IMR-90 (cell line): ENCODE measurements at regions not wholly inside any gene's neighbourhood (a gene's known extent, or its start where the extent isn't known, plus 50 kb on each side); places are given as distances from the start of the nearest gene placed in this dataset.

Source experiments
- ATAC-seq: fragments of 200-7000 bp; cut with Tn5 transposase; 2 replicates; pipeline ENCODE4 v1.9.1; 2020; ENCODE audit warnings: low read depth, mild to moderate bottlenecking, moderate library complexity
- BruUV-seq: library from RNA; stranded (reverse); fragments of 400-500 nt; replicated peaks from 2 replicates; lab custom pipeline; 2021; lab: Mats Ljungman, UMichigan
- CTCF ChIA-PET: fragments of 300-600 bp; formaldehyde crosslinking; extraction: SDS; loops from one replicate; lab custom pipeline; 2021; ENCODE audit warnings: antibody characterized with exemption; lab: Yijun Ruan, JAX
- POLR2A ChIA-PET: fragments of 300-600 bp; sonication (Branson Sonifier 250); formaldehyde crosslinking; loops from one replicate; lab custom pipeline; 2022; ENCODE audit warnings: antibody characterized with exemption; ENCODE audit not compliant: unreplicated experiment; lab: Charles Lee
- DNase-seq: peaks from one replicate; pipeline ENCODE4 v3.0.0; 2013
- H2AFZ ChIP-seq: replicated peaks from 2 replicates; pipeline ENCODE3; 2013; ENCODE audit warnings: low read length, mild to moderate bottlenecking; ENCODE audit not compliant: poor library complexity
- H2AK5ac ChIP-seq: 2 replicates; pipeline ENCODE4 v1.6.1; 2013; ENCODE audit warnings: low read depth, low read length, inconsistent platforms
- H2AK9ac ChIP-seq: replicated peaks from 2 replicates; pipeline ENCODE3; 2013; ENCODE audit warnings: mild to moderate bottlenecking, low read depth, low read length, moderate library complexity; ENCODE audit not compliant: poor library complexity
- H2BK120ac ChIP-seq: 2 replicates; pipeline ENCODE4 v1.6.1; 2013; ENCODE audit warnings: low read depth, low read length, inconsistent platforms
- H2BK15ac ChIP-seq: 3 replicates; pipeline ENCODE4 v1.6.1; 2013; ENCODE audit warnings: low read depth, low read length, inconsistent platforms
- H2BK20ac ChIP-seq: 2 replicates; pipeline ENCODE4 v1.6.1; 2013; ENCODE audit warnings: low read depth, mild to moderate bottlenecking, inconsistent platforms, low read length, moderate library complexity
- H2BK5ac ChIP-seq: 2 replicates; pipeline ENCODE4 v1.6.1; 2013; ENCODE audit warnings: mild to moderate bottlenecking, low read depth, low read length, inconsistent platforms; ENCODE audit not compliant: poor library complexity, severe bottlenecking
- H3K14ac ChIP-seq: replicated peaks from 2 replicates; pipeline ENCODE4 v1.6.1; 2013; ENCODE audit warnings: low read depth, low read length, inconsistent platforms
- H3K18ac ChIP-seq: 2 replicates; pipeline ENCODE4 v1.6.1; 2013; ENCODE audit warnings: low read depth, low read length, control low read depth
- H3K23ac ChIP-seq: 2 replicates; pipeline ENCODE4 v1.6.1; 2013; ENCODE audit warnings: low read depth, low read length, inconsistent platforms
- H3K27ac ChIP-seq: 2 replicates; pipeline ENCODE4 v1.5.1; 2013; ENCODE audit warnings: mild to moderate bottlenecking, control low read depth, low read length; ENCODE audit not compliant: insufficient read depth
- H3K27me3 ChIP-seq: 2 replicates; pipeline ENCODE4 v1.6.1; 2013; ENCODE audit warnings: low read length; ENCODE audit not compliant: control insufficient read depth, insufficient read depth
- H3K36me3 ChIP-seq: 2 replicates; pipeline ENCODE4 v1.6.1; 2013; ENCODE audit warnings: low read length, mixed read lengths; ENCODE audit not compliant: control insufficient read depth, insufficient read depth
- H3K4ac ChIP-seq: 2 replicates; pipeline ENCODE4 v1.6.1; 2013; ENCODE audit warnings: low read depth, low read length, inconsistent platforms
- H3K4me1 ChIP-seq: 2 replicates; pipeline ENCODE4 v1.6.1; 2013; ENCODE audit warnings: low read length, mixed read lengths; ENCODE audit not compliant: control insufficient read depth, insufficient read depth
- H3K4me2 ChIP-seq: 2 replicates; pipeline ENCODE4 v1.6.1; 2013; ENCODE audit warnings: low read depth, mild to moderate bottlenecking, control low read depth, low read length, moderate library complexity
- H3K4me3 ChIP-seq: 2 replicates; pipeline ENCODE4 v1.5.1; 2013; ENCODE audit warnings: low read depth, mild to moderate bottlenecking, control low read depth, low read length, moderate library complexity; ENCODE audit not compliant: insufficient read depth
- H3K56ac ChIP-seq: 2 replicates; pipeline ENCODE4 v1.6.1; 2013; ENCODE audit warnings: low read length, inconsistent platforms; ENCODE audit not compliant: insufficient read depth; ENCODE audit errors: extremely low read depth
- H3K79me1 ChIP-seq, 2 experiments: 2 replicates each; pipeline ENCODE4 v1.6.1; 2013; ENCODE audit warnings: low read length in 2 of 2, inconsistent platforms in 1 of 2, low read depth in 1 of 2
- H3K9ac ChIP-seq: 2 replicates; pipeline ENCODE4 v1.6.1; 2013; ENCODE audit warnings: low read depth, low read length, control low read depth
- H3K9me1 ChIP-seq: 2 replicates; pipeline ENCODE4 v1.6.1; 2013; ENCODE audit warnings: low read length, inconsistent platforms; ENCODE audit not compliant: insufficient read depth
- H3K9me3 ChIP-seq: 2 replicates; pipeline ENCODE4 v1.6.1; 2013; ENCODE audit warnings: low read length; ENCODE audit not compliant: control insufficient read depth, insufficient read depth
- H4K20me1 ChIP-seq: 2 replicates; pipeline ENCODE4 v1.6.1; 2013; ENCODE audit warnings: low read length, inconsistent platforms; ENCODE audit not compliant: insufficient read depth
- H4K5ac ChIP-seq: 2 replicates; pipeline ENCODE4 v1.6.1; 2013; ENCODE audit warnings: mild to moderate bottlenecking, low read depth, low read length, control low read depth
- H4K8ac ChIP-seq, 2 experiments: 2 replicates each; pipeline ENCODE4 v1.6.1; 2013; ENCODE audit warnings: low read depth in 2 of 2, low read length in 2 of 2, control low read depth in 1 of 2, inconsistent platforms in 1 of 2
- H4K91ac ChIP-seq: 2 replicates; pipeline ENCODE4 v1.6.1; 2013; ENCODE audit warnings: low read depth, low read length, inconsistent platforms; ENCODE audit not compliant: insufficient read depth
- CEBPB ChIP-seq: IDR thresholded peaks from 2 replicates; pipeline ENCODE4 v1.6.1; 2012; ENCODE audit warnings: low read depth, low read length, improper control_type of control experiment
- WGBS, 2 experiments: methylation state at CpG; one replicate each; pipeline versions ENCODE4 v1.1.5 to v1.1.7; 2013; ENCODE audit warnings: missing lambda C conversion rate in 2 of 2; ENCODE audit not compliant: insufficient read length in 1 of 2; ENCODE audit errors: extremely low coverage in 2 of 2; 5-methylcytosine and 5-hydroxymethylcytosine counted together
- dilution Hi-C: fragments of 300-500 bp; cut with HindIII; formaldehyde crosslinking; loops from one replicate; pipeline ENCODE4 v1.14.3; 2018; ENCODE audit warnings: low sequenced_read_pairs; ENCODE audit not compliant: unreplicated experiment
- in situ Hi-C: fragments of 300-500 bp; cut with MboI; formaldehyde crosslinking; loops from 3 replicates; pipeline ENCODE4 v1.14.3; 2019; ENCODE audit warnings: low sequenced_read_pairs, inconsistent platforms, mixed read lengths
- intact Hi-C: fragments of 100-400 bp; cut with micrococcal nuclease; formaldehyde crosslinking; loops from 2 replicates; pipeline ENCODE4 v1.10.0; 2022

GRCh38 chr4:24251589-24251988 is 332.8 kb downstream of the DHX15 start:
- H3K36me3 ChIP-seq = no peaks in the 10 kb centered on the region
- no peak overlapping the region for H3K27ac ChIP-seq
- H4K8ac ChIP-seq = no peak overlapping the region
- no peak overlapping the region for H4K91ac ChIP-seq
- H3K14ac ChIP-seq = no peak overlapping the region
- ChIA-PET CTCF (no interaction called here), POLR2A (no interaction called here)
- no peak overlapping the region for H2AK5ac ChIP-seq
- no peaks in the 10 kb centered on the region for H3K9me1 ChIP-seq
- no peak overlapping the region for H3K23ac ChIP-seq
- H2BK120ac ChIP-seq = no peak overlapping the region
- intact Hi-C loops (no loop called here), dilution Hi-C loops (no loop called here), in situ Hi-C loops (no loop called here)
- H3K18ac ChIP-seq = no peak overlapping the region
- H3K4me2 ChIP-seq = no peak overlapping the region
- ATAC-seq = peak; percentile 49; the same call in 1 of the 2 replicates
- H3K9me3 ChIP-seq = no peaks in the 10 kb centered on the region
- H2AFZ ChIP-seq = no peak overlapping the region
- H3K79me1 ChIP-seq = no peaks in the 10 kb centered on the region
- H2AK9ac ChIP-seq = no peak overlapping the region
- H4K5ac ChIP-seq = no peak overlapping the region; the same call in 1 of the 2 replicates
- H2BK5ac ChIP-seq = no peak overlapping the region
- DNase-seq = no peak
- no peak for TF ChIP-seq CEBPB
- peaks cover 1% of the 10 kb centered on the region; the same call in 1 of the 2 replicates for H3K27me3 ChIP-seq
- no peak overlapping the region for H3K4me3 ChIP-seq
- no CpG with 5 or more reads among the region's 2 CpGs for WGBS, 2 experiments
- H3K4ac ChIP-seq = no peak overlapping the region
- H3K56ac ChIP-seq = no peak overlapping the region
- no peak overlapping the region for H2BK20ac ChIP-seq
- H2BK15ac ChIP-seq = no peak overlapping the region
- no TSS peak for BruUV-seq
- H4K20me1 ChIP-seq = no peaks in the 10 kb centered on the region
- no peak overlapping the region for H3K9ac ChIP-seq
- H3K4me1 ChIP-seq = peaks cover 2% of the 10 kb centered on the region; the same call in 1 of the 2 replicates
